HG03558 (cell line): ENCODE measurements at regions not wholly inside any gene's neighbourhood (a gene's known extent, or its start where the extent isn't known, plus 50 kb on each side); places are given as distances from the start of the nearest gene placed in this dataset.
"Not testable (repeated sequence)": the region's sequence is repeated elsewhere in the genome, so short reads cannot be mapped to it uniquely, and the experiment has no call there.

ENCODE experiments used
- ATAC-seq: cut with Tn5 transposase; IDR thresholded peaks from one replicate; pipeline ENCODE4 v1.9.1; 2021; ENCODE audit warnings: moderate number of reproducible peaks; ENCODE audit not compliant: unreplicated experiment; ENCODE audit errors: extremely low read depth

GRCh38 chr9:80482251-80482650 is 910.5 kb downstream of the TLE4 start:
- not testable (repeated sequence) for ATAC-seq

GRCh38 chr9:80467632-80468031 is 895.9 kb downstream of the TLE4 start:
- ATAC-seq = no peak

GRCh38 chr9:80465556-80465955 is 893.8 kb downstream of the TLE4 start:
- no peak for ATAC-seq

GRCh38 chr9:80449513-80449912 is 877.7 kb downstream of the TLE4 start:
- no peak for ATAC-seq

GRCh38 chr9:80448996-80449395 is 877.2 kb downstream of the TLE4 start:
- no peak for ATAC-seq

- ATAC-seq = no peak
These were observed 876.1 kb downstream of the TLE4 start for GRCh38 chr9:80447876-80448275.

GRCh38 chr9:80440724-80441123 is 869.0 kb downstream of the TLE4 start:
- ATAC-seq = no peak

GRCh38 chr9:80437825-80438224 is 866.1 kb downstream of the TLE4 start:
- ATAC-seq = no peak

- ATAC-seq = no peak
These were observed 865.4 kb downstream of the TLE4 start for GRCh38 chr9:80437091-80437640.

GRCh38 chr9:80435591-80435990 is 863.8 kb downstream of the TLE4 start:
- ATAC-seq = no peak

- no peak for ATAC-seq
These were observed 855.2 kb downstream of the TLE4 start for GRCh38 chr9:80426992-80427391.

- ATAC-seq = no peak
These were observed 845.5 kb downstream of the TLE4 start for GRCh38 chr9:80417211-80417773.

- ATAC-seq = no peak
These were observed 838.3 kb downstream of the TLE4 start for GRCh38 chr9:80410106-80410505.

- no peak for ATAC-seq
These were observed 835.5 kb downstream of the TLE4 start for GRCh38 chr9:80407220-80407619.

- no peak for ATAC-seq
These were observed 829.5 kb downstream of the TLE4 start for GRCh38 chr9:80401243-80401642.

- ATAC-seq = no peak
These were observed 829.0 kb downstream of the TLE4 start for GRCh38 chr9:80400624-80401230.

- no peak for ATAC-seq
These were observed 827.8 kb downstream of the TLE4 start for GRCh38 chr9:80399606-80400005.

- ATAC-seq = no peak
These were observed 816.1 kb downstream of the TLE4 start for GRCh38 chr9:80387828-80388227.

- no peak for ATAC-seq
These were observed 813.5 kb downstream of the TLE4 start for GRCh38 chr9:80385246-80385645.

GRCh38 chr9:80383331-80383730 is 811.6 kb downstream of the TLE4 start:
- ATAC-seq = no peak

- no peak for ATAC-seq
These were observed 810.6 kb downstream of the TLE4 start for GRCh38 chr9:80382211-80382891.

GRCh38 chr9:80380301-80380700 is 808.5 kb downstream of the TLE4 start:
- ATAC-seq = no peak
